ENCODE measurements at regions not wholly inside any gene's neighbourhood (a gene's known extent, or its start where the extent isn't known, plus 50 kb on each side); places are given as distances from the start of the nearest gene placed in this dataset.
"Not testable (repeated sequence)": the region's sequence is repeated elsewhere in the genome, so short reads cannot be mapped to it uniquely, and the experiment has no call there.

DNA sequence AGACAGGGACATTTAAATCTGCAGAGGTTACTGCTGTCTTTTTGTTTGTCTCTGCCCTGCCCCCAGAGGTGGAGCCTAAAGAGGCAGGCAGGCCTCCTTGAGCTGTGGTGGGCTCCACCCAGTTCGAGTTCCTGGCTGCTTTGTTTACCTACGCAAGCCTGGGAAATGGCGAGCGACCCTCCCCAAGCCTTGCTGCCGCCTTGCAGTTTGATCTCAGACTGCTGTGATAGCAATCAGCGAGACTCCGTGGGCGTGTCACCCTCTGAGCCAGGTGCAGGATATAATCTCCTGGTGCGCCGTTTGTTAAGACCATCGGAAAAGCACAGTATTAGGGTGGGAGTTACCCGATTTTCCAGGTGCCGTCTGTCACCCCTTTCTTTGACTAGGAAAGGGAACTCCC, 93.3 kb downstream of the ANKRD30BL start:
- DNase-seq, result not testable (repeated sequence)

DNA sequence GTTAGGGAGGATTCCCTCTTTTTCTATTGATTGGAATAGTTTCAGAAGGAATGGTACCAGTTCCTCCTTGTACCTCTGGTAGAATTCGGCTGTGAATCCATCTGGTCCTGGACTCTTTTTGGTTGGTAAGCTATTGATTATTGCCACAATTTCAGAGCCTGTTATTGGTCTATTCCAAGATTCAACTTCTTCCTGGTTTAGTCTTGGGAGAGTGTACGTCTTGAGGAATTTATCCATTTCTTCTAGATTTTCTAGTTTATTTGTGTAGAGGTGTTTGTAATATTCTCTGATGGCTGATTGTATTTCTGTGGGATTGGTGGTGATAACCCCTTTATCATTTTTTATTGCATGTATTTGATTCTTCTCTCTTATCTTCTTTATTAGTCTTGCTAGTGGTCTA, 96.4 kb downstream of the ANKRD30BL start:
- peak in 1 of 2 experiments; percentile 2 for DNase-seq

DNA sequence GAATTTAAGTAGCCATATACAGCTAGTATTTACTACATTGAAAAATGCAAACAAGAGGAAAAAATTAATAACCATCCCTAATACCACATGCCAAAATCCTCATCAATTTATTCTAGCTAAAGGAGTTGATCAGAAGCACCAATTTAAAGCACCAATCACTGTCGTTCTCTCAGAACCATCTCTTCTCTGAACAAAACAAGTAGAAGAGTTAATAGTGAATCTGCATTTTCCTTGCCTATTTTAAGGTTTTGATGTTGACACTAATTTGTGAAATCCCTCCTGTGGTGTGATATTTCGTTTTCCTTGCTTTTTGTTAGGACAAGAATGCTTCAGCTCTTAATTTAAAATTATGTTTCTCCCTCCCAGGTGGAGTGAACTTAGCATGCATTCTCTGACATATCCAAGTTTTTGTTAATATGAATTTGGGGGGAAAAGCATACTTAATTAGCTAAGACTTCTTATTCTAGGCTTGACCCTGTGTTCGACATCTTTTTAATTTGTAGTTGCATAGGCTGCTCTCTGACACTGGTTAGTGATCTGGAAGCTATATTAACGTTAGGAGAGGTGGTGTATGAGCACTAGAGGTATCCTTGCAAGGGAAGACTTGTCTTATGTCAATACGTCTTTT, 122.0 kb downstream of the ANKRD30BL start:
- not testable (repeated sequence) for DNase-seq

DNA sequence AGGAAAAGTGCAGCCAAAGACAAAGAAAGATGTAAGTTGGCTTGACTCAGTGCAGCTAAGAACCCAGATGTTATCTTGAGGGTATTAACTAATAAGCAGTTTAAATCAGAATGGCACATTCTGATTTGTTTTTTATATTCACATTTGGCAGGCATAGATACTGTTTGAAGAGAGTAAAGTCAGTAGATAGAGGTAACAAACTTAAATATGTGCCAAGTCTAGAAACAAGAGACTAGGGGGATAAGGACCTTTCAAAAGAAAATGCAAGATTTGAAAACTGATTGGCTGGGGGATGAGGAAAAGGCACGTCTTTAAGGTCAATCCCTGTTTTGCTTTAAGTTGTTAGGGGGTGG, 122.9 kb downstream of the ANKRD30BL start:
- not testable (repeated sequence) for DNase-seq

DNA sequence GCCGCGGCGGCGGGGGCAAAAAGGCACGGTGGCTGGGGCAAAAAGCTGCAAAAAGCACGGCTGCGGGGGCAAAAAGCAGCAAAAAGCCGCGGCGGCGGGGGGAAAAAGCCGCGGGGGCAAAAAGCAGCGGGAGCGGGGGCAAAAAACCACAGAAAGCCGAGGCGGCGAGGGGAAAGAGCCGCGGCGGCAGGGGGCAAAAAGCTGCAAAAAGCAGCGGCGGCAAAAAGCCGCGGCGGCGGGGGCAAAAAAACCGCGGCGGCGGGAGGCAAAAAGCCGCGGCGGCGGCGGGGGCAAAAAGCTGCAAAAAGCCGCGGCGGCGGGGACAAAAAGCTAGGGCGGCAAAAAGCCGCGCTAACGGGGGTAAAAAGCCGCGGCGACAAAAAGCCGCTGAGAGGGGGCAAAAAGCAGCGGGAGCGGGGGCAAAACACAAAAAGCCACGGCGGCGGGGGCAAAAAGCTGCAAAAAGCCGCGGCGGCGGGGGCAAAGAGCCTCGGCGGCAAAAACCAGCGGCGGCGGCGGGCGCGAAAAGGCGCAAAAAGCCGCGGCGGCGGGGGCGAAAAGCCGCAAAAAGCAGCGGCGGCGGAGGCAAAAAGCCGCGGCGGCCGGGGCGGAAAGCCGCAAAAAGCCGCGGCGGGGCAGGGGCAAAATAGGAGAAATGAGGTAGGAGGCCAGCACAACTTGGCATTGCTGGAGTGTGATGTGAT, 123.4 kb downstream of the ANKRD30BL start:
- peak in 1 of 2 experiments; percentile 33 for DNase-seq

DNA sequence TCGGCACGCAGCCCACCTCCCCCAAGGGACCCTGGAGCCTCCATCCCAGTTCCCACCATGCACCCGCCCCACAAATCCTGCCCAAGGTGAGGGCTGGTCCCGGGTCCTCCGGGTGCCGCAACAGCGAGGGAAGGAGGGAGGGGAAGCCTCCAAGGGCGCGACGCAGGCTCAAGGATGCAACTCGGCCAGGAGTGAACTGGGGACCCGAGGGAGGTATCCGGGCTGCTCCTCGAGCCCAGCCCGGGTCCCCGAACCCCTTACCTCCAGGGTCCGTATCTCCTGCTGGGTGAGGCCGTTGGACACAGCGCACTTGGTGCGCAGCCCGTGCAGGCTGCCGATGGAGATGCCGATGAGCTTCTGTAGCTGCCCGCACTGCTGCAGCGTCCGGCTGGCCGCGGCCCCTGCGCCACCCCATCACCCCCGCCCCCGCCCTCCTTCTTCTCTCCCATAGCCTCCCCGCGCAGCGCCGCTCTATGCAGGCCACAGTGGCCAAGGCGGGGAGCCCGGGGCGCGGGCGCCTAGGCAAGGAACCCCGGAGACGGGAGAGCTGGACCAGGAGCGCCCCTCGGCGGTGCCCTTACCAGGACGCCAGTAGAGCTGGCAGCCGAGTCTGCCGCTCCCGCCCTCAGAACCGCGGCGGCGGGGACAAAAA, 124.1 kb downstream of the ANKRD30BL start:
- DNase-seq, result peak; percentile 24 to 78

DNA sequence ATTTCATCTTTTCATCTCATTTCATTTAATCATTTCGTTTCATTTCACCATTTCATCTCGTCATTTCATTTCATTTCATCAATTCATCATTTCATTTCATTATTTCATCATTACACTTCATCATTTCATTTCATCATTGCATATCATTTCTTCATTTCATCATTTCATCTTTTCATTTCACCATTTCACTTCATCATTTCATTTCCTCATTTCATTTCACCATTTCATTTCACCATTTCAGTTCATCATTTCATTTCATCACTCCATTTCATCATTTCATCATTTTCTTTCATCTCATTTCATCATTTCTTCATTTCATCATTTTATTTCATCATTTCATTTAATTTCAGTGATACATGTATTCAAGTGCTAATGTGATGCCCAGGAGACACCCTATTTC, 127.1 kb downstream of the ANKRD30BL start:
- no peak for DNase-seq

DNA sequence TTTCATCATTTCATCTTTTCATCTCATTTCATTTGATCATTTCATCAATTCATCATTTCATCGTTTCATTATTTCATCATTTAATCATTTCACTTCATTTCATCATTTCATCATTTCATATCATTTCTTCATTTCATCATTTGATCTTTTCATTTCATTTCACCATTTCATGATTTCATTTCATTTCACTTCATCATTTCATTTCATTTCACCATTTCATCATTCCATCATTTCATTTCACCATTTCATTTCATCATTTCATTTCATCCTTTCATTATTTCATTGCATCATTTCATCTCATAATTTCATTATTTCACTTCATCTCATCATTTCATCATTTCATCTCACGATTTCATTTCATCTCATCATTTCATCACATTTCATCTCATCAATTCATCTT, 127.8 kb downstream of the ANKRD30BL start:
- DNase-seq, result no peak

DNA sequence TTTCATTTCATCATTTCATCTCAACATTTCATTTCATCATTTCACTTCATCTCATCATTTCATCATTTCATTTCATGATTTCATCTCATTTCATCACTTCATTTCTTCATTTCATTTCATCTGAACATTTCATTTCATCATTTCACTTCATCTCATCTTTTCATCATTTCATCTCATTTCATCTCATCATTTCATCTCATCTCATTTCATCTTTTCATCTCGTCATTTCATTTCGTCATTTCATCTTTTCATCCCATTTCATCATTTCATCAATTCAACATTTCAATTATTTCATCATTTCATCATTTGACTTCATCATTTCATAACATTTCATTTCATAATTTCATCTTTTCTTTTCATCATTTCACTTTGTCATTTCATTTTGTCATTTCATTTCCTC, 128.4 kb downstream of the ANKRD30BL start:
- DNase-seq, result no peak

DNA sequence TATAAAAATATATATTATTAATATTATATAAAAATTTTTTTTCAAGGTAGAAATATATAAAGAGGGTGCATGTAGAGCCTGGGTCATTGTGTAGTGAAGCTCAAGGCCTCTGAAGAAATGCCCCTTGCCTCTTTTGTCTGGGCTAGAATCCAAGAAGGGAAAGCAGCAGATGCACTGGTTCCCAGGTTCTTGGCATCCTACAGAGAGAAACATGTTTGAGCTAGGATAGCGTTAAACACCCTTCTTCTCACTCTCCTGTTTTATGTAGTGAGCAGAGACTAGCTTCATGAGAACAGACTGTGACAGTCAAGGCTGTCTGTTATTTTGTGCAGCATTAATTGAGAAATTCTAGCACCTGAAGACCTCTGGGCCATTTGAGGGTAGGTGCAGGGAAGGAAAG, 149.7 kb downstream of the ANKRD30BL start:
- DNase-seq, result not testable (repeated sequence)

DNA sequence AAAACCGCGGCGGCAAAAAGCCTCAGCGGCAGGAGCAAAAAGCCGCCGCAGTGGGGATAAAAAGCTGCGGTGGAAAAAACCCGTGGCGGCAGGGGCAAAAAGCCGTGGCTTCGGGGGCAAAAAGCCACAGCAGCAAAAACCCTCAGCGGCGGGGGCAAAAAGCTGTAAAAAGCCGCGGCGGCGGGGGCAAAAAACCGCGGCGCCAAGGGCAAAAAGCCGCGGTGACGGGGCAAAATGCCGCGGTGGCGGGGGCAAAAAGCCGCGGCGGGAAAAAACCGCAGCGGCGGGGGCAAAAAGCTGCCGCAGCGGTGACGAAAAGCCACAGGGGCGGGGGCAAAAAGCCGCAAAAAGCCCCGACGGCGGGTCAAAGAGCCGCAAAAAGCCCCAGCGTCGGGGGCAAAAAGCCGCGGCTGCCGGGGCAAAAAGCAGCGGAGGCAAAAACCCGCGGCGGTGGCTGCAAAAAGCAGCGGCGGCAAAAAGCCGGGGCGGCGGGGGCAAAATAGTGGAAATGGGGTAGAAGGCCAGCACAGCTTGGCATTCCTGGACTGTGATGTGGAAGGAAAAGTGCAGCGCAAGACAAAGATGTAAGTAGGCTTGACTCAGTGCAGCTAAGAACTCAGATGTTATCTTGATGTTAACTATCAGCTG, 151.8 kb downstream of the ANKRD30BL start:
- peak in 1 of 2 experiments; percentile 20 for DNase-seq

DNA sequence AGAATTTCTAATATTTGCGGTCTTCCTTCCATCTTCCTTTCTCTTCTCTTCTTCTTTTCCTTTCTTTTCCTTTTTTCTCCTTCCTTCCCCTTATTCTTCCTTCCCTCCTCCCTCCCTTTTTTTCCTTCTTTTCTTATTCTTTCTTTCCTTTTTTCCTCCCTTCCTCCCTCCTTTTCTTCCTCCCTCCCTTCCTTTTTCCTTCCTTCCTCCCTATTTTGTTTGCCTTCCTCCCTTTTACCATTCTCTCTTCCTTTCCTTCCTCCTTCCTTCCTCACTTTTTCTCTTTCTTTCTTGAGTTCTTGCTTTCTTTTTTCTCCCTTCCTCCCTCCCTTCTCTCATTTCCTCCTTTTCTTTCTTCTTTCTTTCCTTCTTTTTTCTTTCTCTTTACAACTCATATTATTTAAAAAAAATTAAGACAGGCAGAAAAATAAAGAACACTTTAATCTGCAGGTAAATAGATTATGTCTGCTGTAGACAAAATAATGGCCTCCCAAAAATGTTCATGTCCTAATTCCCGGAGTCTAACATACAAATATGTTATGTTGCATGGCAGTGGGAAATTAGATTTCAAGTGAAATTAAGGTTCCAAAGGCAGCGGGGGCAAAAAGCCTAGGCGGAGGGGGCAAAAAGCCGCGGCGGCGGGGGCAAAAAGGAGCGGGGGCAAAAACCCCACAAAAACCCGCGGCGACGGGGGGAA, 152.4 kb downstream of the ANKRD30BL start:
- no peak for DNase-seq

DNA sequence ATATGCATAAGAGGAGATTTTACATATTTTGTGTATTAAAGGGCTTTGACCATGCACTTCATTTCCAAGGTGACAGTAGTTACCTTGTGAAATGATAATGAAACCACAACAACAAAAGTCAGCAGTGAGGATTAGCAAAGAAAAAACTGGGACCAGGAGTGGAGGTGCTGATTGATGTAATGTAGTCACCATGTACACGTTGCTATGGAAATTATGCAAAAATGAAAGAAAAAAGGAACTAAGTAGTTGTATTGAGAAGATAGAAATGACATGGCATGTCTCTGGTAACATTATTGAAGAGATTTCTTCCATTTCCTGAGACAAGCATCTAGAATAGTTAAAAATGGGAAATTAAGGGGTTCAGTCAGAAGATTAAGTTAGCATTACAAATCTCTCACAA, 171.0 kb downstream of the ANKRD30BL start:
- not testable (repeated sequence) for DNase-seq

DNA sequence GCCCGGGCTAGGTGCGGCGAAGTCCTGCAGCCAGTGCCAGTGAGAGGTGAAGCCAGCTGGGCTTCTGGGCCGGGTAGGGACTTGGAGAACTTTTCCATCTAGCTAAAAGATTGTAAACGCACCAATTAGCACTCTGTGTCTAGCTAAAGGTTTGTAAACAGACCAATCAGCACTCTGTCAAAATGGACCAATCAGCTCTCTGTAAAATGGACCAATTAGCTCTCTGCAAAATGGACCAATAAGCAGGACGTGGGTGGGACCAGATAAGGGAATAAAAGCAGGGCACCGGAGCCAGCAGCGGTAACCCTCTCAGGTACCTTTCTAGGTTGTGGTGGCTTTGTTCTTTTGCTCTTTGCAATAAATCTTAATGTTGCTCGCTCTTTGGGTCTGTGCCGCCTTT, 195.1 kb downstream of the ANKRD30BL start:
- DNase-seq, result not testable (repeated sequence)

DNA sequence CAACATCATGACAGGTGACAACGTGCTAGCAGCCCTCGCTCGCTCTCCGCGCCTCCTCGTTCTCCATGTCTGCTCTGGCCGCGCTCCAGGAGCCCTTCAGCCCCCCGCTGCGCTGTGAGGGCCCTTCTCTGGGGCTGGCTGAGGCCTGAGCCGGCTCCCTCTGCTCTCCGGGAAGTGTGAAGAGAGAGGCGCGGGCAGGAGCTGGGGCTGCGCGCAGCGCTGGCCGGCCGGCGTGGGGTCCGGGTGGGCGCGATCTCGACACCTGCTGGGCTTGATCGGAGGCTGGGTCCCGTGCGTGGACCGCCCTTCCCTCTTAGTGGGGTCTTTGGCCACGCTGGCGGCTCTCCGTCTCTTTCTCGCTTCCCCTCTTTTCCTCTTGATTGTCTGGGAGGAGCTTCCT, 195.5 kb downstream of the ANKRD30BL start:
- no peak for DNase-seq

DNA sequence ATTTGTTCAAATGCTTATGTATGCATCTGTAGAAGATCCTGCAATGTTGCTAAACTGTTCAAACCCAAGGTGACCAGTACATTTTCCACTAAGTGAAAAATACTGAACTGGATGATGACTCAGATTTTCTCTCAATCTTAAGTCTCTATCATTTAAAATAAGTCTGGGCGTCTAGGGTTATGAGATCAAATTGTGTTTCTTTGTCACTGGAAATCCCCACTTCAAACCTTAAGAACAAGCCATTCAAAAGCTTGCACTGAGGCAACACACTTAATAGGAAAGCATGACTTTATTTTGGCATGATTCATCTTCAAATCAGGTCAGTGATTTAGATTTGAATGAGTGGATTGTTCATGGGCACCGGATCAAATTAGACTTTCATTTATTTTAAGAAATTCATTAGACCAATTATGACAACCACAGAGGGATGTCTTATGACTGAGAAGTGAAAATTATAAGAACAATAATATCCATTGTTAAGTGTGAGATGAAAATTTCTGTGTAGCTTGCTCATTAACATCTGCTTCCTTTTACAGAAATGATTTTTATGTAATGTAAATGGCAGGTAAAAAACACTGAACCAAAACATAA, 203.6 kb downstream of the ANKRD30BL start:
- not testable (repeated sequence) for DNase-seq

DNA sequence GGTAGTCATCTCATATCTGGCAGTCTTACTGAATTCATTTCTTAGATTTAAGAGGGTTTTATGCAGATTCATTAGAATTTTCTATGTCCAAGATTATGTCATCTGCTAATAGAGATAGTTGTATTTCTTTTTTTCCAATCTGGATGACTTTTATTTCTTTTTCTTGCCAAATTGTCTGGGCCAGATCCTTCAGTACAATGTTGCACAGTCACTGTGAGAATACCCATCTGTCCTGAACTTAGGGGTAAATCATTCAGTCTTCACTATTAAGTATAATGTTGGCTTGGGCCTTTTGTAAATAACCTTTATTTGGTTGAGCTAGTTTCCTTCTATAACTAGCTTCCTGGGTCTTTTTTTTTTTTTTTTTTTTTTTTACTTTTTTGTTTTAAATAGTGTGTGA, 213.1 kb downstream of the ANKRD30BL start:
- DNase-seq, result not testable (repeated sequence)

DNA sequence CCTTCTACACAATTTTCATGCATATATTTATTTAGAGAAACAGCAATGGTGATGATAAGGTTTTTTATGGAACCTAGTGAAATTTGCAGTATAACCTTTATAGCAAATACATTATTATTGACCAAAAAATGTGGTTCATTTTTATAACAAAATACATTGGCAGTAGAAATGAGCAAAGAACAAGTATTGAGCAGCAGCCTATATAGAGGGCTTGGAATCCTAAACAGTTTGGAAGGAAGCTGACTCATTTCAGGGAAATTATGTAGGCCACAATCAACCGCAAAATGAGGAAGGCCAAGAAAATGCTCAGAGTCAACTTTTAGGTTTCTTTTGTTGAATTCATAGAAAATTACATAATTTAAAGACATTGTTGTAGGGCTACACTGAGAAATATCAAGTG, 238.5 kb downstream of the ANKRD30BL start:
- not testable (repeated sequence) for DNase-seq

DNA sequence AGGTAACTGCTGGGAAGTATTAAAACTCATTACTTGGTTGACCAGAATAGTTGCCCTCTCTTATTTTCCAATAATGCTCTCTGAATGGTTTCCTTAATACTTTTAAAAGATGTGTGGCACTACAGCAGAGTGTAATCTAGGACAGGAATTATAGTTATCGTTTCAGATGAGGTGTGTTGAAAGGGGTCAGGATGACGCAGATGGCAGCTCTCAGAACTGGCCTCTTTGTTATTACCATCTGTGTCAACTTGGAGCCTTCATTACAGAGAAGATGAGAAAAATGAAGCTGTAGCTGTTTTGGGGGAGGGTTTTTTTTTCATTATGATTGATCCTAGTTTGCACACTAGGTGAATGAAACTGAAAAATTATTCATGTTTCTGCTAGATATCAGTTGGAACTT, 238.9 kb downstream of the ANKRD30BL start:
- DNase-seq, result not testable (repeated sequence)

All from NCI-H526 (cell line).